KMS-11 (cell line): ENCODE measurements at regions not wholly inside any gene's neighbourhood (a gene's known extent, or its start where the extent isn't known, plus 50 kb on each side); places are given as distances from the start of the nearest gene placed in this dataset.

ENCODE experiments used
- H2AFZ ChIP-seq: fragments of 200-600 bp; sonication (generic); 2 replicates; pipeline ENCODE4 v1.6.1; 2016; ENCODE audit warnings: antibody characterized with exemption, mixed run types, low read depth
- H3K27ac ChIP-seq: fragments of 200-600 bp; sonication (generic); 2 replicates; pipeline ENCODE4 v1.6.1; 2016; ENCODE audit warnings: mild to moderate bottlenecking, mixed run types
- H3K27me3 ChIP-seq: fragments of 200-600 bp; sonication (generic); 2 replicates; pipeline ENCODE4 v1.6.1; 2017; ENCODE audit warnings: mild to moderate bottlenecking, low read depth, mixed run types, moderate library complexity; ENCODE audit not compliant: insufficient read depth
- H3K36me3 ChIP-seq: fragments of 200-600 bp; sonication (generic); 2 replicates; pipeline ENCODE4 v1.6.1; 2017; ENCODE audit warnings: mild to moderate bottlenecking, mixed run types; ENCODE audit not compliant: insufficient read depth
- H3K4me1 ChIP-seq: fragments of 200-600 bp; sonication (generic); 2 replicates; pipeline ENCODE4 v1.6.1; 2016; ENCODE audit warnings: mild to moderate bottlenecking, low read depth, mixed run types; ENCODE audit not compliant: poor library complexity, severe bottlenecking
- H3K4me2 ChIP-seq: fragments of 200-600 bp; sonication (generic); 2 replicates; pipeline ENCODE4 v1.7.0; 2016; ENCODE audit warnings: mild to moderate bottlenecking, mixed run types
- H3K4me3 ChIP-seq: fragments of 200-600 bp; sonication (generic); IDR thresholded peaks from 2 replicates; pipeline ENCODE4 v1.6.1; 2017; ENCODE audit warnings: low read depth, low read length, mixed read lengths; ENCODE audit not compliant: insufficient read depth
- H3K79me2 ChIP-seq: fragments of 200-600 bp; sonication (generic); 2 replicates; pipeline ENCODE4 v1.6.1; 2016; ENCODE audit warnings: low read depth, mixed run types; ENCODE audit not compliant: insufficient read depth
- H3K9ac ChIP-seq: fragments of 200-600 bp; sonication (generic); 2 replicates; pipeline ENCODE4 v1.6.1; 2016; ENCODE audit warnings: mild to moderate bottlenecking, mixed run types
- H4K20me1 ChIP-seq: fragments of 200-600 bp; sonication (generic); 2 replicates; pipeline ENCODE4 v1.6.1; 2016; ENCODE audit warnings: mild to moderate bottlenecking, mixed run types; ENCODE audit not compliant: insufficient read depth
- TF ChIP-seq, protein P1 (sequence below): fragments of 200-600 bp; sonication (generic); conservative IDR thresholded peaks from 2 replicates; pipeline ENCODE4 v1.6.1; 2017; ENCODE audit warnings: low read depth, mild to moderate bottlenecking, antibody characterized with exemption, low read length, moderate library complexity, mixed read lengths

GRCh38 chr20:43835944-43836508 lies 78.6 kb upstream of the TOX2 start:
- no peak overlapping the region for H3K27ac ChIP-seq
- H2AFZ ChIP-seq = no peak overlapping the region
- H3K9ac ChIP-seq = no peak overlapping the region
- peaks cover 28% of the 10 kb centered on the region for H3K4me1 ChIP-seq
- no peaks in the 10 kb centered on the region for H3K27me3 ChIP-seq
- no peak overlapping the region for H3K4me2 ChIP-seq
- H3K36me3 ChIP-seq = no peaks in the 10 kb centered on the region
- no peak overlapping the region for H3K4me3 ChIP-seq
- H4K20me1 ChIP-seq = no peaks in the 10 kb centered on the region
- TF ChIP-seq, protein P1, sequence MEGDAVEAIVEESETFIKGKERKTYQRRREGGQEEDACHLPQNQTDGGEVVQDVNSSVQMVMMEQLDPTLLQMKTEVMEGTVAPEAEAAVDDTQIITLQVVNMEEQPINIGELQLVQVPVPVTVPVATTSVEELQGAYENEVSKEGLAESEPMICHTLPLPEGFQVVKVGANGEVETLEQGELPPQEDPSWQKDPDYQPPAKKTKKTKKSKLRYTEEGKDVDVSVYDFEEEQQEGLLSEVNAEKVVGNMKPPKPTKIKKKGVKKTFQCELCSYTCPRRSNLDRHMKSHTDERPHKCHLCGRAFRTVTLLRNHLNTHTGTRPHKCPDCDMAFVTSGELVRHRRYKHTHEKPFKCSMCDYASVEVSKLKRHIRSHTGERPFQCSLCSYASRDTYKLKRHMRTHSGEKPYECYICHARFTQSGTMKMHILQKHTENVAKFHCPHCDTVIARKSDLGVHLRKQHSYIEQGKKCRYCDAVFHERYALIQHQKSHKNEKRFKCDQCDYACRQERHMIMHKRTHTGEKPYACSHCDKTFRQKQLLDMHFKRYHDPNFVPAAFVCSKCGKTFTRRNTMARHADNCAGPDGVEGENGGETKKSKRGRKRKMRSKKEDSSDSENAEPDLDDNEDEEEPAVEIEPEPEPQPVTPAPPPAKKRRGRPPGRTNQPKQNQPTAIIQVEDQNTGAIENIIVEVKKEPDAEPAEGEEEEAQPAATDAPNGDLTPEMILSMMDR = no peak
- H3K79me2 ChIP-seq = no peaks in the 10 kb centered on the region

GRCh38 chr20:43833511-43834395 lies 80.9 kb upstream of the TOX2 start:
- Histone ChIP-seq H3K4me3 (no peak overlapping the region), H4K20me1 (no peaks in the 10 kb centered on the region), H3K36me3 (no peaks in the 10 kb centered on the region), H3K27ac (no peak overlapping the region), H3K9ac (no peak overlapping the region), H2AFZ (no peak overlapping the region), H3K79me2 (no peaks in the 10 kb centered on the region), H3K4me2 (no peak overlapping the region), H3K4me1 (peaks cover 5% of the 10 kb centered on the region), H3K27me3 (no peaks in the 10 kb centered on the region)
- TF ChIP-seq, protein P1 = no peak

GRCh38 chr20:43832961-43833360 lies 81.7 kb upstream of the TOX2 start:
- H3K4me3 ChIP-seq = no peak overlapping the region
- no peaks in the 10 kb centered on the region for H3K4me1 ChIP-seq
- H3K9ac ChIP-seq = no peak overlapping the region
- H3K27me3 ChIP-seq = no peaks in the 10 kb centered on the region
- no peak overlapping the region for H3K27ac ChIP-seq
- H4K20me1 ChIP-seq = no peaks in the 10 kb centered on the region
- H3K36me3 ChIP-seq = no peaks in the 10 kb centered on the region
- H3K79me2 ChIP-seq = no peaks in the 10 kb centered on the region
- H3K4me2 ChIP-seq = no peak overlapping the region
- no peak overlapping the region for H2AFZ ChIP-seq
- TF ChIP-seq, protein P1 = no peak

GRCh38 chr20:43832096-43832816 lies 82.4 kb upstream of the TOX2 start:
- no peak overlapping the region for H3K9ac ChIP-seq
- no peak overlapping the region for H3K4me3 ChIP-seq
- no peaks in the 10 kb centered on the region for H3K79me2 ChIP-seq
- no peak overlapping the region for H3K4me2 ChIP-seq
- no peak overlapping the region for H2AFZ ChIP-seq
- no peaks in the 10 kb centered on the region for H3K4me1 ChIP-seq
- TF ChIP-seq, protein P1 = no peak
- no peaks in the 10 kb centered on the region for H3K27me3 ChIP-seq
- H4K20me1 ChIP-seq = no peaks in the 10 kb centered on the region
- no peak overlapping the region for H3K27ac ChIP-seq
- no peaks in the 10 kb centered on the region for H3K36me3 ChIP-seq
